Breast epithelium (tissue), 4 donors: ENCODE measurements at regions not wholly inside any gene's neighbourhood (a gene's known extent, or its start where the extent isn't known, plus 50 kb on each side); places are given as distances from the start of the nearest gene placed in this dataset.

Experiments
- DNase-seq, 2 donors: peaks; one replicate each; pipeline ENCODE4 v3.0.0-alpha.2; 2019; ENCODE audit warnings: low spot score in 2 of 2
- H3K27ac ChIP-seq, 2 donors: fragments of 200-600 bp; sonication (generic) in 1 of 2; one replicate each; pipeline ENCODE4 v1.5.1; 2016 to 2019; ENCODE audit warnings: mild to moderate bottlenecking in 1 of 2
- H3K27me3 ChIP-seq, 2 donors: fragments of 200-600 bp; sonication (generic) in 1 of 2; one replicate each; pipeline versions ENCODE4 v1.5.1 to v1.6.0; 2017 to 2019; ENCODE audit warnings: control low read depth in 1 of 2, mild to moderate bottlenecking in 1 of 2
- H3K36me3 ChIP-seq: fragments of 200-600 bp; one replicate; pipeline ENCODE4 v1.5.1; 2019
- H3K4me1 ChIP-seq, 2 donors: fragments of 200-600 bp; sonication (generic); one replicate each; pipeline ENCODE4 v1.5.1; 2016 to 2019; ENCODE audit warnings: control low read depth in 1 of 2
- H3K4me3 ChIP-seq, 3 donors: fragments of 200-600 bp; sonication (generic); 1 replicate in 2 of 3; 2 replicates in 1 of 3; pipeline ENCODE4 v1.5.1; 2016 to 2019; ENCODE audit warnings: mild to moderate bottlenecking in 3 of 3, moderate library complexity in 2 of 3
- H3K9me3 ChIP-seq, 2 donors: fragments of 200-600 bp; sonication (generic) in 1 of 2; one replicate each; pipeline ENCODE4 v1.5.1; 2016 to 2019; ENCODE audit warnings: control low read depth in 1 of 2
- CTCF ChIP-seq, 3 donors: fragments of 450-650 bp; IDR thresholded peaks; one replicate each; pipeline ENCODE4 v1.5.1; 2016 to 2017; ENCODE audit warnings: antibody characterized with exemption in 3 of 3, mild to moderate bottlenecking in 3 of 3, moderate library complexity in 3 of 3
- POLR2A ChIP-seq: fragments of 450-650 bp; IDR thresholded peaks from one replicate; pipeline ENCODE4 v1.6.1; 2016; ENCODE audit warnings: antibody characterized with exemption, mild to moderate bottlenecking, moderate library complexity
- POLR2AphosphoS5 ChIP-seq, 3 donors: sonication (generic); formaldehyde crosslinking; IDR thresholded peaks; one replicate each; pipeline ENCODE4 v1.6.1; 2017; ENCODE audit warnings: antibody characterized with exemption in 3 of 3
- intact Hi-C: fragments of 100-400 bp; cut with DNase I; formaldehyde crosslinking; loops from one replicate; pipeline ENCODE4 v1.15.1; 2023; ENCODE audit warnings: low total_unique reads

- no peak for TF ChIP-seq CTCF (IDR thresholded peaks at IDR 0.05)
- TF ChIP-seq POLR2AphosphoS5 (IDR thresholded peaks at IDR 0.05): no peak
- TF ChIP-seq POLR2A: no peak
- Histone ChIP-seq H3K36me3 (no peaks in the 10 kb centered on the region), H3K4me1 (no peaks in the 10 kb centered on the region), H3K27me3 (peaks cover 0 to 10% of the 10 kb centered on the region in 2 donors), H3K27ac (no peak overlapping the region), H3K9me3 (peaks cover 0 to 3% of the 10 kb centered on the region in 2 donors), H3K4me3 (no peak overlapping the region)
- DNase-seq: no peak
- intact Hi-C loops: no loop called here
Measured at GRCh38 chr22:27397954-27398342, 403.6 kb downstream of the MN1 start.

GRCh38 chr22:27399161-27399560 is 402.4 kb downstream of the MN1 start:
- intact Hi-C loops: no loop called here
- DNase-seq: no peak
- Histone ChIP-seq H3K9me3 (peaks cover 0 to 4% of the 10 kb centered on the region in 2 donors), H3K4me3 (no peak overlapping the region), H3K27ac (no peak overlapping the region), H3K27me3 (peaks cover 0 to 10% of the 10 kb centered on the region in 2 donors), H3K4me1 (no peaks in the 10 kb centered on the region), H3K36me3 (no peaks in the 10 kb centered on the region)
- TF ChIP-seq POLR2A (no peak), POLR2AphosphoS5 (IDR thresholded peaks at IDR 0.05) (no peak), CTCF (IDR thresholded peaks at IDR 0.05) (no peak)

- Histone ChIP-seq H3K4me3 (no peak overlapping the region), H3K36me3 (no peaks in the 10 kb centered on the region), H3K4me1 (no peaks in the 10 kb centered on the region), H3K27me3 (peaks cover 0 to 10% of the 10 kb centered on the region in 2 donors), H3K27ac (no peak overlapping the region), H3K9me3 (peaks cover 0 to 4% of the 10 kb centered on the region in 2 donors)
- no peak for TF ChIP-seq CTCF (IDR thresholded peaks at IDR 0.05)
- DNase-seq: no peak
- intact Hi-C loops: no loop called here
Measured at GRCh38 chr22:27400811-27401210, 400.7 kb downstream of the MN1 start.

DNA sequence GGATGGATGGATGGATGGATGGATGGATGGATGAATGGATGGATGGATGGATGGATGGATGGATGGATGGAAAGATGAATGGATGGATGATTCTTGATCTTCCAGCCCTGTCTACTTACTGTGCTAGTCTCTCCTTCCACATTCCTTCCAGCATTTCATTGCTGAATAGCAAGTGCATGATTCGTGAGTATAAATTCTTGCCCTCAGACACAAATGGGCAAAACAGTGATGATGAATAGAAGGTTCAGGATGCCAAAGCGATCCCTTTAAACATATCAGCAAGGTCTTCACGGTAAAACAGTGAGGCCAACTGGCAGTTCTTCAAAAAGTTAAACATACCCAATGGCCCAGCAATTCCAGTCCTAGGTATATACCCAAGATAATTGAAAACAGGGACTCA is 400.2 kb downstream of the MN1 start:
- H3K4me1 ChIP-seq: no peaks in the 10 kb centered on the region
- H3K9me3 ChIP-seq: peaks cover 0 to 4% of the 10 kb centered on the region in 2 donors
- H3K27me3 ChIP-seq: peaks cover 0 to 10% of the 10 kb centered on the region in 2 donors
- no peak for DNase-seq
- TF ChIP-seq CTCF (IDR thresholded peaks at IDR 0.05): no peak
- no peak for TF ChIP-seq POLR2AphosphoS5 (IDR thresholded peaks at IDR 0.05)
- no peak for TF ChIP-seq POLR2A
- no peak overlapping the region for H3K27ac ChIP-seq
- intact Hi-C loops: no loop called here
- H3K4me3 ChIP-seq: no peak overlapping the region
- no peaks in the 10 kb centered on the region for H3K36me3 ChIP-seq

GRCh38 chr22:27404441-27404840 is 397.1 kb downstream of the MN1 start:
- DNase-seq: no peak
- H3K4me1 ChIP-seq: no peaks in the 10 kb centered on the region
- TF ChIP-seq POLR2AphosphoS5 (IDR thresholded peaks at IDR 0.05) (no peak), CTCF (IDR thresholded peaks at IDR 0.05) (no peak), POLR2A (no peak)
- intact Hi-C loops: no loop called here
- no peaks in the 10 kb centered on the region for H3K36me3 ChIP-seq
- no peak overlapping the region for H3K27ac ChIP-seq
- H3K9me3 ChIP-seq: peaks cover 0 to 4% of the 10 kb centered on the region in 2 donors
- no peak overlapping the region for H3K4me3 ChIP-seq
- peaks cover 0 to 3% of the 10 kb centered on the region in 2 donors for H3K27me3 ChIP-seq
